HCT116 (cell line): ENCODE measurements at regions not wholly inside any gene's neighbourhood (a gene's known extent, or its start where the extent isn't known, plus 50 kb on each side); places are given as distances from the start of the nearest gene placed in this dataset.

ENCODE experiments used
- ATAC-seq: fragments of 200-7000 bp; cut with Tn5 transposase; 2 replicates; pipeline ENCODE4 v1.9.1; 2020; ENCODE audit warnings: mild to moderate bottlenecking, moderate library complexity
- BruUV-seq: library from RNA; stranded (reverse); fragments of 400-500 nt; replicated peaks from 2 replicates; lab custom pipeline; 2021; lab: Mats Ljungman, UMichigan
- CTCF ChIA-PET: fragments of 300-600 bp; sonication (Branson Sonifier 250); formaldehyde crosslinking; loops from one replicate; lab custom pipeline; 2021; ENCODE audit warnings: antibody characterized with exemption; lab: Charles Lee
- POLR2A ChIA-PET: fragments of 300-600, 350-600 bp; sonication (Branson Sonifier 250); formaldehyde crosslinking; loops from one replicate; lab custom pipeline; 2021; ENCODE audit warnings: antibody characterized with exemption; lab: Charles Lee
- RAD21 ChIA-PET, 2 experiments: fragments of 300-600 bp; sonication (Branson Sonifier 250); formaldehyde crosslinking; loops; one replicate each; lab custom pipeline; 2023; ENCODE audit warnings: low total read pairs in 2 of 2; ENCODE audit not compliant: uncharacterized antibody in 2 of 2, unreplicated experiment in 2 of 2, low non-redundant PET in 1 of 2; lab: Charles Lee
- DNase-seq: peaks from one replicate; pipeline ENCODE4 v3.0.0-alpha.2; 2010; ENCODE audit warnings: low read depth, low spot score
- H2AFZ ChIP-seq: fragments of 200-600 bp; shearing (Covaris generic), sonication (generic); 2 replicates; pipeline ENCODE4 v1.6.1; 2017; ENCODE audit warnings: low read depth, mixed run types, mixed read lengths, antibody characterized with exemption, low read length; ENCODE audit not compliant: poor library complexity, severe bottlenecking
- H3K27ac ChIP-seq: 2 replicates; pipeline ENCODE4 v1.5.1; 2012; ENCODE audit warnings: low read depth, low read length
- H3K27me3 ChIP-seq: fragments of 200-600 bp; sonication (generic); 2 replicates; pipeline ENCODE4 v1.6.1; 2016; ENCODE audit warnings: mixed run types, low read length, mixed read lengths; ENCODE audit not compliant: insufficient read depth
- H3K36me3 ChIP-seq, 2 experiments: fragments of 200-500 bp in 1 of 2; fragments of 200-600 bp in 1 of 2; sonication (Bioruptor generic) in 1 of 2; sonication (generic) in 1 of 2; 2 replicates each; pipeline versions ENCODE4 v1.5.1 to v1.6.1; 2014 to 2016; ENCODE audit warnings: low read length in 2 of 2, inconsistent platforms in 1 of 2, mixed read lengths in 1 of 2, mixed run types in 1 of 2; ENCODE audit not compliant: insufficient read depth in 2 of 2, control insufficient read depth in 1 of 2
- H3K4me1 ChIP-seq, 2 experiments: fragments of 200-600 bp in 1 of 2; sonication (generic) in 1 of 2; 2 replicates each; pipeline versions ENCODE4 v1.5.1 to v1.6.1; 2012 to 2017; ENCODE audit warnings: low read length in 2 of 2, inconsistent platforms in 1 of 2, mild to moderate bottlenecking in 1 of 2, mixed read lengths in 1 of 2, mixed run types in 1 of 2, moderate library complexity in 1 of 2; ENCODE audit not compliant: insufficient read depth in 2 of 2, control insufficient read depth in 1 of 2
- H3K4me2 ChIP-seq: fragments of 200-600 bp; sonication (generic); 2 replicates; pipeline ENCODE4 v1.6.1; 2017; ENCODE audit warnings: mixed run types, low read length, mixed read lengths
- H3K4me3 ChIP-seq, 2 experiments: fragments of 200-600 bp in 1 of 2; sonication (generic) in 1 of 2; replicated peaks in 1 of 2; 2 replicates each; pipeline ENCODE4 v1.5.1; 2011 to 2016; ENCODE audit warnings: low read length in 2 of 2, control low read depth in 1 of 2, low read depth in 1 of 2, mild to moderate bottlenecking in 1 of 2, mixed read lengths in 1 of 2, mixed run types in 1 of 2
- H3K79me2 ChIP-seq: fragments of 200-600 bp; sonication (generic); 2 replicates; pipeline ENCODE4 v1.6.1; 2017; ENCODE audit warnings: mild to moderate bottlenecking, mixed run types, low read length, moderate library complexity, mixed read lengths; ENCODE audit not compliant: insufficient read depth
- H3K9ac ChIP-seq: fragments of 200-600 bp; sonication (generic); 2 replicates; pipeline ENCODE4 v1.6.1; 2016; ENCODE audit warnings: low read length, mixed read lengths
- H3K9me2 ChIP-seq: fragments of 200-600 bp; sonication (generic), shearing (Covaris generic); 2 replicates; pipeline ENCODE4 v1.6.1; 2017; ENCODE audit warnings: mixed run types, mild to moderate bottlenecking, moderate library complexity; ENCODE audit not compliant: insufficient read depth
- H3K9me3 ChIP-seq, 2 experiments: fragments of 200-500 bp in 1 of 2; fragments of 200-600 bp in 1 of 2; sonication (Bioruptor generic) in 1 of 2; sonication (generic) in 1 of 2; 2 replicates each; pipeline ENCODE4 v1.6.1; 2014 to 2017; ENCODE audit warnings: low read length in 2 of 2, mixed read lengths in 2 of 2, inconsistent platforms in 1 of 2, low read depth in 1 of 2, mild to moderate bottlenecking in 1 of 2, mixed run types in 1 of 2, moderate library complexity in 1 of 2; ENCODE audit not compliant: control insufficient read depth in 1 of 2, insufficient read depth in 1 of 2
- H4K20me1 ChIP-seq: fragments of 200-600 bp; sonication (generic), shearing (Covaris generic); 2 replicates; pipeline ENCODE4 v1.6.1; 2017; ENCODE audit warnings: mixed run types, mild to moderate bottlenecking, moderate library complexity; ENCODE audit not compliant: insufficient read depth
- CBX3 ChIP-seq: IDR thresholded peaks from 2 replicates; pipeline ENCODE4 v1.6.1; 2012; ENCODE audit warnings: low read depth
- CEBPB ChIP-seq: IDR thresholded peaks from 2 replicates; pipeline ENCODE4 v1.6.1; 2012; ENCODE audit warnings: low read depth
- EGR1 ChIP-seq: IDR thresholded peaks from 2 replicates; pipeline ENCODE4 v1.6.1; 2012; ENCODE audit warnings: low read depth
- ELF1 ChIP-seq: IDR thresholded peaks from 2 replicates; pipeline ENCODE4 v1.6.1; 2012; ENCODE audit warnings: low read depth, borderline replicate concordance
- EZH2 ChIP-seq: fragments of 200-600 bp; sonication (generic); IDR thresholded peaks from 2 replicates; pipeline ENCODE4 v1.6.1; 2017; ENCODE audit warnings: antibody characterized with exemption, mixed run types
- EZH2phosphoT487 ChIP-seq: fragments of 200-600 bp; IDR thresholded peaks from 2 replicates; pipeline ENCODE4 v1.6.1; 2018; ENCODE audit warnings: antibody characterized with exemption, borderline replicate concordance
- JUND ChIP-seq: IDR thresholded peaks from 2 replicates; pipeline ENCODE4 v1.6.1; 2012
- POLR2A ChIP-seq: IDR thresholded peaks from 2 replicates; pipeline ENCODE4 v1.7.0; 2011; ENCODE audit warnings: borderline replicate concordance; ENCODE audit not compliant: insufficient read depth, insufficient read length; ENCODE audit errors: extremely low read depth
- RAD21 ChIP-seq: IDR thresholded peaks from 2 replicates; pipeline ENCODE4 v1.6.1; 2012; ENCODE audit warnings: low read depth, mild to moderate bottlenecking
- SIN3A ChIP-seq: IDR thresholded peaks from 2 replicates; pipeline ENCODE4 v1.6.1; 2012; ENCODE audit warnings: low read depth
- SP1 ChIP-seq: IDR thresholded peaks from 2 replicates; pipeline ENCODE4 v1.6.1; 2012; ENCODE audit warnings: low read depth
- SRF ChIP-seq: IDR thresholded peaks from 2 replicates; pipeline ENCODE4 v1.6.1; 2012; ENCODE audit warnings: low read depth
- TCF7L2 ChIP-seq: IDR thresholded peaks from 2 replicates; pipeline ENCODE4 v1.7.0; 2011; ENCODE audit warnings: borderline replicate concordance, inconsistent platforms; ENCODE audit not compliant: insufficient read depth, insufficient read length; ENCODE audit errors: extremely low read depth
- ZFX ChIP-seq: fragments of 450-650 bp; IDR thresholded peaks from 2 replicates; pipeline ENCODE4 v1.6.1; 2017
- ZNF274 ChIP-seq: fragments of 200-500 bp; sonication (Bioruptor generic); IDR thresholded peaks from 2 replicates; pipeline ENCODE4 v1.6.1; 2014; ENCODE audit warnings: mild to moderate bottlenecking, low read depth, low read length, inconsistent platforms
- intact Hi-C: fragments of 100-400 bp; cut with micrococcal nuclease; formaldehyde crosslinking; loops from 2 replicates; pipeline ENCODE4 v1.10.0; 2022
- TF ChIP-seq, protein P1 (sequence below): IDR thresholded peaks from 2 replicates; pipeline ENCODE4 v1.6.1; 2011; ENCODE audit warnings: mild to moderate bottlenecking, low read length, moderate library complexity; ENCODE audit not compliant: insufficient replicate concordance; ENCODE audit errors: extremely low read depth
- TF ChIP-seq, protein P2 (sequence below): IDR thresholded peaks from 2 replicates; pipeline ENCODE4 v1.6.1; 2012; ENCODE audit warnings: low read depth
- TF ChIP-seq, protein P3 (sequence below), 3 experiments: fragments of 200-600 bp in 1 of 3; sonication (generic) in 1 of 3; IDR thresholded peaks in 2 of 3; conservative IDR thresholded peaks in 1 of 3; 2 replicates each; pipeline ENCODE4 v1.5.1; 2012 to 2017; ENCODE audit warnings: low read depth in 2 of 3, low read length in 2 of 3, antibody characterized with exemption in 1 of 3, borderline replicate concordance in 1 of 3, control low read depth in 1 of 3, mild to moderate bottlenecking in 1 of 3, mixed read lengths in 1 of 3, mixed run types in 1 of 3, moderate library complexity in 1 of 3; ENCODE audit not compliant: insufficient read depth in 1 of 3

DNA sequence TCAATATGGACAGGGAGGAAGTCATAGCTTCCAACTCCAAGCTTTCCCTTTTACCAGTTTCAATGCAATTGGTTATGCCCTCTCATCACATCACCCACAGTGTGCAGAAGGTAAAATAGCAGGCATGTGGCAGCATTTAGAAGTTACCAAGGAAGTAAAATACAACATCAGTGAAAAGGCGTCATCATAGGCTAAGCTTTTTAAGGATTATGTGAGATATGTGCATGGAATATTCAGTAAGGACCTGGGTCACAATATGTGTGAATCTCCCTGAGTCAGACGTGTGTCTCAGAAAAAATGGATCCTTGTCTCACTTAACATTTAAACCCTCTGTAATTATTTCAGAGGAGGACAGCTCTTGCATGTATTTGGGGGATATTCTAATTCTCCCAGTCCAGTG is 522.8 kb upstream of the POM121L12 start:
- H4K20me1 ChIP-seq: no peaks in the 10 kb centered on the region
- BruUV-seq: no TSS peak
- H3K79me2 ChIP-seq: no peaks in the 10 kb centered on the region
- no peak for DNase-seq
- TF ChIP-seq ZFX (no peak), TCF7L2 (no peak), EGR1 (no peak), SP1 (no peak), SIN3A (no peak), RAD21 (no peak), ELF1 (no peak), CBX3 (no peak), EZH2 (no peak), CEBPB (no peak), JUND (no peak), ZNF274 (no peak), POLR2A (no peak), EZH2phosphoT487 (no peak), SRF (no peak)
- TF ChIP-seq, protein P1, sequence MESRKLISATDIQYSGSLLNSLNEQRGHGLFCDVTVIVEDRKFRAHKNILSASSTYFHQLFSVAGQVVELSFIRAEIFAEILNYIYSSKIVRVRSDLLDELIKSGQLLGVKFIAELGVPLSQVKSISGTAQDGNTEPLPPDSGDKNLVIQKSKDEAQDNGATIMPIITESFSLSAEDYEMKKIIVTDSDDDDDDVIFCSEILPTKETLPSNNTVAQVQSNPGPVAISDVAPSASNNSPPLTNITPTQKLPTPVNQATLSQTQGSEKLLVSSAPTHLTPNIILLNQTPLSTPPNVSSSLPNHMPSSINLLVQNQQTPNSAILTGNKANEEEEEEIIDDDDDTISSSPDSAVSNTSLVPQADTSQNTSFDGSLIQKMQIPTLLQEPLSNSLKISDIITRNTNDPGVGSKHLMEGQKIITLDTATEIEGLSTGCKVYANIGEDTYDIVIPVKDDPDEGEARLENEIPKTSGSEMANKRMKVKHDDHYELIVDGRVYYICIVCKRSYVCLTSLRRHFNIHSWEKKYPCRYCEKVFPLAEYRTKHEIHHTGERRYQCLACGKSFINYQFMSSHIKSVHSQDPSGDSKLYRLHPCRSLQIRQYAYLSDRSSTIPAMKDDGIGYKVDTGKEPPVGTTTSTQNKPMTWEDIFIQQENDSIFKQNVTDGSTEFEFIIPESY: no peak
- TF ChIP-seq, protein P2, sequence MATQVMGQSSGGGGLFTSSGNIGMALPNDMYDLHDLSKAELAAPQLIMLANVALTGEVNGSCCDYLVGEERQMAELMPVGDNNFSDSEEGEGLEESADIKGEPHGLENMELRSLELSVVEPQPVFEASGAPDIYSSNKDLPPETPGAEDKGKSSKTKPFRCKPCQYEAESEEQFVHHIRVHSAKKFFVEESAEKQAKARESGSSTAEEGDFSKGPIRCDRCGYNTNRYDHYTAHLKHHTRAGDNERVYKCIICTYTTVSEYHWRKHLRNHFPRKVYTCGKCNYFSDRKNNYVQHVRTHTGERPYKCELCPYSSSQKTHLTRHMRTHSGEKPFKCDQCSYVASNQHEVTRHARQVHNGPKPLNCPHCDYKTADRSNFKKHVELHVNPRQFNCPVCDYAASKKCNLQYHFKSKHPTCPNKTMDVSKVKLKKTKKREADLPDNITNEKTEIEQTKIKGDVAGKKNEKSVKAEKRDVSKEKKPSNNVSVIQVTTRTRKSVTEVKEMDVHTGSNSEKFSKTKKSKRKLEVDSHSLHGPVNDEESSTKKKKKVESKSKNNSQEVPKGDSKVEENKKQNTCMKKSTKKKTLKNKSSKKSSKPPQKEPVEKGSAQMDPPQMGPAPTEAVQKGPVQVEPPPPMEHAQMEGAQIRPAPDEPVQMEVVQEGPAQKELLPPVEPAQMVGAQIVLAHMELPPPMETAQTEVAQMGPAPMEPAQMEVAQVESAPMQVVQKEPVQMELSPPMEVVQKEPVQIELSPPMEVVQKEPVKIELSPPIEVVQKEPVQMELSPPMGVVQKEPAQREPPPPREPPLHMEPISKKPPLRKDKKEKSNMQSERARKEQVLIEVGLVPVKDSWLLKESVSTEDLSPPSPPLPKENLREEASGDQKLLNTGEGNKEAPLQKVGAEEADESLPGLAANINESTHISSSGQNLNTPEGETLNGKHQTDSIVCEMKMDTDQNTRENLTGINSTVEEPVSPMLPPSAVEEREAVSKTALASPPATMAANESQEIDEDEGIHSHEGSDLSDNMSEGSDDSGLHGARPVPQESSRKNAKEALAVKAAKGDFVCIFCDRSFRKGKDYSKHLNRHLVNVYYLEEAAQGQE: no peak
- TF ChIP-seq, protein P3, sequence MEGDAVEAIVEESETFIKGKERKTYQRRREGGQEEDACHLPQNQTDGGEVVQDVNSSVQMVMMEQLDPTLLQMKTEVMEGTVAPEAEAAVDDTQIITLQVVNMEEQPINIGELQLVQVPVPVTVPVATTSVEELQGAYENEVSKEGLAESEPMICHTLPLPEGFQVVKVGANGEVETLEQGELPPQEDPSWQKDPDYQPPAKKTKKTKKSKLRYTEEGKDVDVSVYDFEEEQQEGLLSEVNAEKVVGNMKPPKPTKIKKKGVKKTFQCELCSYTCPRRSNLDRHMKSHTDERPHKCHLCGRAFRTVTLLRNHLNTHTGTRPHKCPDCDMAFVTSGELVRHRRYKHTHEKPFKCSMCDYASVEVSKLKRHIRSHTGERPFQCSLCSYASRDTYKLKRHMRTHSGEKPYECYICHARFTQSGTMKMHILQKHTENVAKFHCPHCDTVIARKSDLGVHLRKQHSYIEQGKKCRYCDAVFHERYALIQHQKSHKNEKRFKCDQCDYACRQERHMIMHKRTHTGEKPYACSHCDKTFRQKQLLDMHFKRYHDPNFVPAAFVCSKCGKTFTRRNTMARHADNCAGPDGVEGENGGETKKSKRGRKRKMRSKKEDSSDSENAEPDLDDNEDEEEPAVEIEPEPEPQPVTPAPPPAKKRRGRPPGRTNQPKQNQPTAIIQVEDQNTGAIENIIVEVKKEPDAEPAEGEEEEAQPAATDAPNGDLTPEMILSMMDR (IDR thresholded peaks at IDR 0.05 in 2 of 3, conservative IDR thresholded peaks at IDR 0.05 in 1 of 3; ENCODE audit: borderline replicate concordance in 1 of 3, insufficient read depth in 1 of 3, low read depth in 2 of 3, low read length in 2 of 3): no peak
- TF ChIP-seq, all 23 proteins: peak for 0
- Histone ChIP-seq H2AFZ (no peak overlapping the region), H3K4me2 (no peak overlapping the region), H3K9ac (no peak overlapping the region), H3K36me3 (no peaks in the 10 kb centered on the region; a peak in 1 of 4 replicates), H3K27ac (no peak overlapping the region), H3K4me1 (no peaks in the 10 kb centered on the region), H3K4me3 (no peak overlapping the region), H3K9me3 (peaks cover 9 to 22% of the 10 kb centered on the region in 2 experiments; a peak in 2 of 4 replicates), H3K27me3 (no peaks in the 10 kb centered on the region), H3K9me2 (no peaks in the 10 kb centered on the region)
- ChIA-PET CTCF (no interaction called here), POLR2A (no interaction called here), RAD21 (no interaction called here)
- ATAC-seq: no peak
- intact Hi-C loops: no loop called here
